ENCODE measurements at regions not wholly inside any gene's neighbourhood (a gene's known extent, or its start where the extent isn't known, plus 50 kb on each side); places are given as distances from the start of the nearest gene placed in this dataset.
"Not testable (repeated sequence)": the region's sequence is repeated elsewhere in the genome, so short reads cannot be mapped to it uniquely, and the experiment has no call there.

DNA sequence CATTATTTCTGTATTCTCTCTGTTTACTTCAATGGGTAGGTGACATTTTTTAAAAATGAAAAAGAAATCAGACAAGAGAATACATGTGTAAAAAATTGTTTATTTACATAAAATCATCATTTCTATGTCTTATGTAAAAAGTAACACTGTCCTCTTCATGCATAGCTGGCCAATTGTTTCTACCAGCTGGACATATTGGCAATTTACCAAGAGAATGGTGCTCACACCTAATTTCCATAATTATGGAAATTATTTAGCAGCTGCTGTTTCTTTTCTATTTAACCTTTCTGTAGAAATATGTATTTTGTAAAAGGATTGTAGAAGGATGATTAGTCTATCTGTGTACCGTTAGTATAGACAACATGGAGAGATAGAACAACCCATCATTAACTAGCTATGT is 791.9 kb downstream of the TRIB2 start:
- DNase-seq (ENCODE audit: low spot score) = no peak
- TF ChIP-seq, protein P1, sequence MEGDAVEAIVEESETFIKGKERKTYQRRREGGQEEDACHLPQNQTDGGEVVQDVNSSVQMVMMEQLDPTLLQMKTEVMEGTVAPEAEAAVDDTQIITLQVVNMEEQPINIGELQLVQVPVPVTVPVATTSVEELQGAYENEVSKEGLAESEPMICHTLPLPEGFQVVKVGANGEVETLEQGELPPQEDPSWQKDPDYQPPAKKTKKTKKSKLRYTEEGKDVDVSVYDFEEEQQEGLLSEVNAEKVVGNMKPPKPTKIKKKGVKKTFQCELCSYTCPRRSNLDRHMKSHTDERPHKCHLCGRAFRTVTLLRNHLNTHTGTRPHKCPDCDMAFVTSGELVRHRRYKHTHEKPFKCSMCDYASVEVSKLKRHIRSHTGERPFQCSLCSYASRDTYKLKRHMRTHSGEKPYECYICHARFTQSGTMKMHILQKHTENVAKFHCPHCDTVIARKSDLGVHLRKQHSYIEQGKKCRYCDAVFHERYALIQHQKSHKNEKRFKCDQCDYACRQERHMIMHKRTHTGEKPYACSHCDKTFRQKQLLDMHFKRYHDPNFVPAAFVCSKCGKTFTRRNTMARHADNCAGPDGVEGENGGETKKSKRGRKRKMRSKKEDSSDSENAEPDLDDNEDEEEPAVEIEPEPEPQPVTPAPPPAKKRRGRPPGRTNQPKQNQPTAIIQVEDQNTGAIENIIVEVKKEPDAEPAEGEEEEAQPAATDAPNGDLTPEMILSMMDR (IDR thresholded peaks at IDR 0.05) = no peak
- ATAC-seq (ENCODE audit: low FRiP score) = no peak

DNA sequence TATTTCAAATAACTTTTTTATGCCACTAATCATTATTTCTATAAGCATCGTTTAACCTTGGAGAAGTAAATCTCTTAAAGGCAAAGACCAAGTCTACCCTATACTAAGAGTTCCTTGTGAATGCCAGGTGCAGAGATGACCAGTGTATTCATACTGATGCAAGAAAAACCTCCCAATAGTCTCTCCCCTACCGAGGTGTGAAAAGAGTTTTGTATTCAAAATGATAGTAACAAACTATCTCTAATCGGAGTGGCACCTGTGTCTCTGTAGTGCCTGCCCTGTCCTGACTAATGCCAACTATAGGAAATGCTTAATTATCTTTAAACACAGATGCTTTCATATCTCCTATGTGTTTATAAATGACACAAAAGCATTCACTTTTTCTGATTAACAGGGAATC is 798.5 kb downstream of the TRIB2 start:
- ATAC-seq (ENCODE audit: low FRiP score) = no peak
- TF ChIP-seq, protein P1 (IDR thresholded peaks at IDR 0.05) = no peak
- no peak for DNase-seq (ENCODE audit: low spot score)

DNA sequence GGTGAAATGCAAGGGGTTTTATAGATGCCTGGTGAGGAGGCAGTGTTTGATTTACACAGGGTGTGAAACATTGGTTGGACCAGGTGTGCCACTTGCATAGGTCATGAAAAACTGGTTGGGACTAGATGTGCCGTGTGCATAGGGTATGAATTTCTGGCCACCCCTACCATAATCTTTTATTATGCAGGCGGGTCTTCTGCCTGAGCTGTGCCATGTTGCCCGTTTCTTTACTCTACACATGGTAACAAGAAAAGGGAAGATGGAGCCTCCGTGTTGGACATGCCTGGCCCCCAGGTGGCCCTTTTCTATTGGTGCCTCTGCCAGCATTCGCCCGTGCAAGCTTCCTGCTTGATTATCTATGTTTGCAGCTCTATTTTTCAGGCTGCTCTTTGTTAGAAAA is 805.4 kb downstream of the TRIB2 start:
- no peak for DNase-seq (ENCODE audit: low spot score)
- TF ChIP-seq, protein P1 (IDR thresholded peaks at IDR 0.05) = no peak
- ATAC-seq (ENCODE audit: low FRiP score) = no peak

DNA sequence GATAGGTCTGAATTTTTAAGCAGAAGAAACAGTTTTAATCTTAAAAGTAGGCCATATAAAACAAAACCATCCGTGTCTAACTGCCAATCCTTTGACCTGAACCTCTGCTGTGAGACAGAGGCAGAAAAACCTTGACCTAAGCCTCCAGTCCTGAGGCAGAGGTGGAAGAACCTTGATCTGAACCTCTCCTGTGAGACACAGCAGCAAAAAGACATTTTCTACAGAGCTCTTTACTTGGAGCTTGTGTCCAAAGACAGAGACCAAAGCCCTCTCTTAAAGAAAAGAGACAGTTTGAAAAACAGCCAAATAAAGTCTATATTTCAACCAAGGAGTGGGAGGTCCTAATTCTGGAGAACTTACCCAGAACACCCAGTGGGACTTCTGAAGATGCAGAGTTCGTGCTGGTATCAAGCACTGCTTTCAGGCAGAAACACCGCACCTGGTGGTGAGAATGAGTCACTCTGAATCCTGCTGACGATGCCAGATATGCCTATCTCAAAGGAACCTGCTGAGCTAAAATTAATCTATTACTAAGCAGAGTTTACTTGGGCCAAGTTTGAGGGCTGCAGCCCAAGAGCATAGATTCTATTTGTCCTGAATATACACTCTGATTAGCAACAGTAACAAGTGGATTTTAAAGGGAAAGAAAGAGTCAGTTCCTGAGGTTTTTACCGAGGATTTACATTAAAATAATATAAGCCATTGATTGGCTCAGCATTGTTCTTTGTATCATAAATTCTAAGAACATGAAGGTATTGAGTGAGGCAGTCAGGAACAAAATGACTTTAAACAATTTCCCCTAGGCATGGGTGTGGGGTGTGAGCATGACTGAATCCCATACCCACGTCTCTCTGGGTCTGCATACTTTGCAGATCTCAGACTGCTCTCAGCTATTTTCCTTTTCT is 806.4 kb downstream of the TRIB2 start:
- no peak for DNase-seq (ENCODE audit: low spot score)
- no peak for ATAC-seq (ENCODE audit: low FRiP score)
- TF ChIP-seq, protein P1 (IDR thresholded peaks at IDR 0.05) = no peak

DNA sequence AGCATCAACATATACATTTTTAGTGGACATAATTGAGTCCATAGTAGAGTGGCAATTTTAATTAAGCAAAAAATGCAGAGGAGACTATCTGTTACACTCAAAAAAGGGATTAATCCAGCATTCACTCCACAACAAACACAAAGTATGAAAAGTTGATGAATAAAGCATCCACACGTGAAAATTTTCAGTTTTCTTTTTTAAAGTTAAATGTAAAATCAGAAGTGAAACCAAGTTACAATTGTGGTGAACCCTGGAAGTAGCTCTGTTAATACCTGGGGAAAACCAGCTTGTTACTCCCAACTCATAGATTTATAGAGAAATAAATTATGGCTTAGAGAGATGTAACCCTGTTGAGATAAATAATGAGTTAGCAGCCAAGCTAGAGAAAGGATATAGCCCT is 807.8 kb downstream of the TRIB2 start:
- ATAC-seq (ENCODE audit: low FRiP score) (no peak), DNase-seq (ENCODE audit: low spot score) (no peak)
- TF ChIP-seq, protein P1 (IDR thresholded peaks at IDR 0.05) = no peak

DNA sequence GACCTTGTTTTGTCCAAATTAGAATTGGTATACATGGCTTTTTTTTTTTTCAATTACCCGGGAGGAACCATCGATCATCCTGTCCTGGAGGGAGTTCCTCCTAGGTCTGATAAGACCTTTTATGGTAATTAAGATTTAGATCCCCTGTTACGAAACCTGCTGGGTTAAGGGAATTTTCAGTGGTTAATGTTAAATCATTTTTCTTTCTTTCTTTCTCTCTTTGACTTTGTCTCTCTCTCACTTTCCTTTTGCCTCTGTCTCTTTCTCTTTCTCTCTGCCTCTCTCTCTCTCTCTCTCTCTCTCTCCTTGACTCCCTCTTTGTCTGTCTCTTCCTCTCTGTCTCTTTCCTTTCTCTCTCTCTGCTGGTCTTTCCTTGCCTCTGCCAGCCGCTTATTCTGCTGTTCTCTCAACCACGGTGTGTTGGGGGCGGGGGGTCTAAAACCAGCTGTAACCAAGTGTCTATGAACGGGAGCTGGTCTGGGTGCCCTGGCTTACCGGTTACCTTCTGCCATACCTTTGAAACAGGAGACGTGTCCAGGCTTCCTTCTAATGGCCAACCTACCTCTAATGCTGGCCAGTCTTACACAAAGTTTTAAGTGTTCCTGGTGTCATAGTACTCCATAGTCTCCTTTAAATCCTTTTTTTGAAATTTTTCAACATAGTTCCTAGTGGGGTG is 815.1 kb downstream of the TRIB2 start:
- not testable (repeated sequence) for DNase-seq (ENCODE audit: low spot score); ATAC-seq (ENCODE audit: low FRiP score)

DNA sequence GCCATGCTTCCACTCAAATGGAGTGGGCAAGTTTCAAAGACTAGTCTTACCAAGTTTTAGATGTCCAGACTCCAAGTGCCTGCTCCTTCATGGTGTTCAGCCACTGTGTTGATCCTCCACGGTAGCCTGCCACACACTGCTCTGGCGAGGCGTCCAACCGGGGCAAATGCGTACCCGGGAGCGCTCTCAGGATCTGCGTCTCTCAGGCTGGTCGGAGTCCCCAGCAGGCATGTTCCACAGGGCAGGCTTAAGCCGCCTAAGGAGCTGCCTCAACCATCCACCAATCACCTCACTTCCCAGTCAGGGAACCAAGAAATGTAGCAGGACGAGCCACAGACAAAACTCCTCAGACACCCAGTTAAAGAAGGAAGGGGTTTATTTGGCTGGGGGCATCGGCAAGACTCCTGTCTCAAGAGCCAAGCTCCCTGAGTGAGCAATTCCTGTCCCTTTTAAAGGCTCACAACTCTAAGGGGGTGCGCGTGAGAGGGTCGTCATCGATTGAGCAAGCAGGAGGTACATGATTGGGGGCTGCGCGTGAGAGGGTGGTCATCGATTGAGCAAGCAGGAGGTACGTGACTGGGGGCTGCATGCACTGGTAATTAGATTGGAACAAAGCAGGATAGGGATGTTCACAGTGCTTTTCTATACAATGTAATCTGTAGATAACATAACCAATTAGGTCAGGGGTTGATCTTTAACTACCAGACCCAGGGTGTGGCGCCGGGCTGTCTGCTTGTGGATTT is 816.2 kb downstream of the TRIB2 start:
- not testable (repeated sequence) for ATAC-seq (ENCODE audit: low FRiP score); DNase-seq (ENCODE audit: low spot score)

Data from omental fat pad (tissue), 3 donors.